ENCODE measurements at regions not wholly inside any gene's neighbourhood (a gene's known extent, or its start where the extent isn't known, plus 50 kb on each side); places are given as distances from the start of the nearest gene placed in this dataset.

DNA sequence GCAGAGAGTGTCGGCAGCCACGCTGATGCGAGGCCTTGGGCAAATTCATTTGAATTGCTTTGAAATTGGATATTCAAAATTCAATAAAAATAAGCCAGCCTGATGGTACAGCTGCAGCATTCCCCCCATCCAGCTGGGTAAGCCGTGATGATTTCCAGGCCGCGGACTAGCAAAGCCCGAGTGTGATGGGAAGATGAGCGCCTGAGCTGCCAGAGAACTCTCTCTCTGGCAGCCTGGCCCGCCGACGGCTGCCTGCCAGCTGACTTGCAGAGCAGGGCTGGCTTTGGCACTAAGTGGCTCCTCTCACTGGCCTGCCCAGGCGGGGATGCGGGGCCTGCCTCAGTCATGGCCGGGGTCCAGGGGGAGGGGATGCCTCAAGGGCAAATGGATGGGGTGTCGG, 268.3 kb upstream of the WWC1 start:
- no peak overlapping the region for H3K4me3 ChIP-seq (replicated peaks; ENCODE audit: low read depth, low read length)
- no peak for DNase-seq (ENCODE audit: extremely low read depth, low read depth)

DNA sequence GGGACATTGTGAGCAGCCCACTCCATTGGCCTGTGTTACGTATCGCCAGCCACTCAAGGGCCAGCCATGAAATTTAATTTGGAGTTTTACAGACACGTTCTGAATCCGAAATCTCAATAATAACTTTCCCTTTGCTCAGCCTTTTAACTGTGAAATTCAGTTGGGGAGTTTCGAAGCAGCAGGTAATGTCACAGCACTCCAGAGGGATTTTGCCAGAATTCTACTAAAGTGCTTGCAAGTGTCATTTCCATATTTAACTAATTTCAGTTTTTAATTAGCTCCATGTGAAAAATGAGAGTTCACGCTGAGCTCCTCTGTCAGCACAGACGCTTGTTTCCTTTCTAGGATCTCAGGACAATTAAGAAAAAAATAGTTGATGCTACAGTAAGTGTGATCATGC, 267.1 kb upstream of the WWC1 start:
- no peak for DNase-seq (ENCODE audit: extremely low read depth, low read depth)
- TF ChIP-seq, protein P1, sequence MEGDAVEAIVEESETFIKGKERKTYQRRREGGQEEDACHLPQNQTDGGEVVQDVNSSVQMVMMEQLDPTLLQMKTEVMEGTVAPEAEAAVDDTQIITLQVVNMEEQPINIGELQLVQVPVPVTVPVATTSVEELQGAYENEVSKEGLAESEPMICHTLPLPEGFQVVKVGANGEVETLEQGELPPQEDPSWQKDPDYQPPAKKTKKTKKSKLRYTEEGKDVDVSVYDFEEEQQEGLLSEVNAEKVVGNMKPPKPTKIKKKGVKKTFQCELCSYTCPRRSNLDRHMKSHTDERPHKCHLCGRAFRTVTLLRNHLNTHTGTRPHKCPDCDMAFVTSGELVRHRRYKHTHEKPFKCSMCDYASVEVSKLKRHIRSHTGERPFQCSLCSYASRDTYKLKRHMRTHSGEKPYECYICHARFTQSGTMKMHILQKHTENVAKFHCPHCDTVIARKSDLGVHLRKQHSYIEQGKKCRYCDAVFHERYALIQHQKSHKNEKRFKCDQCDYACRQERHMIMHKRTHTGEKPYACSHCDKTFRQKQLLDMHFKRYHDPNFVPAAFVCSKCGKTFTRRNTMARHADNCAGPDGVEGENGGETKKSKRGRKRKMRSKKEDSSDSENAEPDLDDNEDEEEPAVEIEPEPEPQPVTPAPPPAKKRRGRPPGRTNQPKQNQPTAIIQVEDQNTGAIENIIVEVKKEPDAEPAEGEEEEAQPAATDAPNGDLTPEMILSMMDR (IDR thresholded peaks at IDR 0.05; ENCODE audit: low read depth, low read length, missing control alignments) = no peak
- no peak overlapping the region for H3K4me3 ChIP-seq (replicated peaks; ENCODE audit: low read depth, low read length)

More for the DNA sequence above, 268.3 kb upstream of the WWC1 start:
- TF ChIP-seq, protein P1 (IDR thresholded peaks at IDR 0.05; ENCODE audit: low read depth, low read length, missing control alignments) = no peak

- no peak for DNase-seq (ENCODE audit: extremely low read depth, low read depth)
- TF ChIP-seq, protein P1 (IDR thresholded peaks at IDR 0.05; ENCODE audit: low read depth, low read length, missing control alignments) = no peak
- H3K4me3 ChIP-seq (replicated peaks; ENCODE audit: low read depth, low read length) = no peak overlapping the region
Measured at GRCh38 chr5:168027007-168027406, 264.4 kb upstream of the WWC1 start.

- DNase-seq (ENCODE audit: extremely low read depth, low read depth) = no peak
- TF ChIP-seq, protein P1 (IDR thresholded peaks at IDR 0.05; ENCODE audit: low read depth, low read length, missing control alignments) = no peak
- no peak overlapping the region for H3K4me3 ChIP-seq (replicated peaks; ENCODE audit: low read depth, low read length)
Measured at GRCh38 chr5:168030912-168031311, 260.5 kb upstream of the WWC1 start.

DNA sequence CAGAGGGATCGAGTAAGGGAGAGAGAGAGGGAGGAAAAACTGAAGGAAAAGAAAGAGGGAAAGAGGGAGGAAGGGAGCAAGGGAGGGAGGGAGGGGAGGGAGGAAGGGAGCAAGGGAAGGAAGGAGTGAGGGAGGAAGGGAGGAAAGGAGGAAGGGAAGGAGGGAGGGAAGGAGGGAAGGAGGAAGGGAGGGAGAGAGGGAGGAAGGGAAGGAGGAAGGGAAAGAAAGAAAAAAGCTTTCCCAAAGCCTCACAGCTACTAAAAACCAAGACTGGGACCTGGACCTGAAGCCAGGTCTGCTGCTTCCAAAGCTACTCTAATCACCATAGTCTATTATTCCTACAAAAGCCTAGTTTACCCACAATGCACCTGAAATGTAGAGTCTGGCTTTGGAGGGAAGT, 259.8 kb upstream of the WWC1 start:
- TF ChIP-seq, protein P1 (IDR thresholded peaks at IDR 0.05; ENCODE audit: low read depth, low read length, missing control alignments) = no peak
- no peak for DNase-seq (ENCODE audit: extremely low read depth, low read depth)
- H3K4me3 ChIP-seq (replicated peaks; ENCODE audit: low read depth, low read length) = no peak overlapping the region

GRCh38 chr5:168039039-168039438, 252.4 kb upstream of the WWC1 start:
- no peak for DNase-seq (ENCODE audit: extremely low read depth, low read depth)
- no peak overlapping the region for H3K4me3 ChIP-seq (replicated peaks; ENCODE audit: low read depth, low read length)
- TF ChIP-seq, protein P1 (IDR thresholded peaks at IDR 0.05; ENCODE audit: low read depth, low read length, missing control alignments) = no peak

DNA sequence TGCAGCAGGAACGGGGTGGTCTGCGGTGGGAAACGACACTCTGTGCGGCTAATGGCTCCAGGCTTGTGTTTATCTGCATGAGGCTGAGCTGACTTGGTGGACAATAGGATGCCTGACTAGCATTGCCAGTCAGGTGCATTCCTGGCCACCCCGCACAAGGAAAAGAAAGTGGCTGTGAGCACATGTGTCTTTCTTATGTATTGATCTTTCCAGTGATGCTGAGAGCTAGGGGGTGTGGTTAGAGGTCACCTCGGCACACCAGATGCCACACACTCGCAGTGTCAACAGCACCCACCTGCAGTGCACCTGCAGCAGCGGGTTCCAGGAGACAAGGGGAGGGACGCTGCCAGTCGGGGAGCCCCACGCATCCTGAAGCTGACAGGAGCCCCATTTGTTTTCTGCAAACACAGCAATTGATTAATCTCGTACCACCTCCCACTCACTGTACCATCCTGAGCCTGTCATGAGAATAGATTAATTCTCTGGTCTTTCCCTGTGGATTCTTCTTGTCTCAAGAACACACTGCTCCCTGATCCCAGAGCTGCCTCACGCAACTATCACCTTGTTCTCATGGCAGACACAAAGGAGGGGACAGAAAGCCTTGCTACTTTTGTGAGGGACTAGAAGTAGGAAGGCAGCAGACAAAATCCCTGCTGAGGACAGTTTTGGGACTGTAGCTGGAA, 251.7 kb upstream of the WWC1 start:
- no peak overlapping the region for H3K4me3 ChIP-seq (replicated peaks; ENCODE audit: low read depth, low read length)
- TF ChIP-seq, protein P1 (IDR thresholded peaks at IDR 0.05; ENCODE audit: low read depth, low read length, missing control alignments) = no peak
- DNase-seq (ENCODE audit: extremely low read depth, low read depth) = no peak
